Left forelimb (tissue), 1 donor: ENCODE measurements at regions not wholly inside any gene's neighbourhood (a gene's known extent, or its start where the extent isn't known, plus 50 kb on each side); places are given as distances from the start of the nearest gene placed in this dataset.

Experiments
- DNase-seq: peaks from one replicate; pipeline ENCODE4 v3.0.0-alpha.2; 2018; ENCODE audit warnings: low spot score

GRCh38 chr2:67917332-67918054 is 145.3 kb downstream of the C1D start:
- DNase-seq, result no peak

GRCh38 chr2:67918471-67918870 is 144.3 kb downstream of the C1D start:
- DNase-seq, result no peak

GRCh38 chr2:67919490-67919889 is 143.3 kb downstream of the C1D start:
- no peak for DNase-seq

- no peak for DNase-seq
These were observed 140.6 kb downstream of the C1D start for GRCh38 chr2:67922080-67922785.

GRCh38 chr2:67923696-67924095 is 139.1 kb downstream of the C1D start:
- no peak for DNase-seq

GRCh38 chr2:67927501-67927900 is 135.3 kb downstream of the C1D start:
- no peak for DNase-seq

- DNase-seq, result no peak
These were observed 132.6 kb downstream of the C1D start for GRCh38 chr2:67930156-67930555.

- DNase-seq, result no peak
These were observed 125.8 kb downstream of the C1D start for GRCh38 chr2:67936969-67937368.

- DNase-seq, result no peak
These were observed 124.8 kb downstream of the C1D start for GRCh38 chr2:67938053-67938452.

- no peak for DNase-seq
These were observed 117.7 kb downstream of the C1D start for GRCh38 chr2:67945056-67945455.

- DNase-seq, result no peak
These were observed 116.9 kb downstream of the C1D start for GRCh38 chr2:67945940-67946339.

GRCh38 chr2:67948057-67948456 is 114.7 kb downstream of the C1D start:
- DNase-seq, result no peak

GRCh38 chr2:67948506-67948905 is 114.3 kb downstream of the C1D start:
- DNase-seq, result no peak

GRCh38 chr2:67950018-67950417 is 112.8 kb downstream of the C1D start:
- DNase-seq, result no peak

- DNase-seq, result no peak
These were observed 111.9 kb downstream of the C1D start for GRCh38 chr2:67950919-67951318.

- DNase-seq, result no peak
These were observed 110.7 kb downstream of the C1D start for GRCh38 chr2:67952066-67952465.

GRCh38 chr2:67954093-67954748 is 108.6 kb downstream of the C1D start:
- no peak for DNase-seq

GRCh38 chr2:67955748-67956603 is 106.8 kb downstream of the C1D start:
- no peak for DNase-seq

- no peak for DNase-seq
These were observed 97.6 kb downstream of the C1D start for GRCh38 chr2:67965246-67965645.

- DNase-seq, result no peak
These were observed 92.7 kb downstream of the C1D start for GRCh38 chr2:67970071-67970470.

GRCh38 chr2:67970542-67970941 is 92.3 kb downstream of the C1D start:
- DNase-seq, result no peak
